Erythroblast (primary cell): ENCODE measurements at regions not wholly inside any gene's neighbourhood (a gene's known extent, or its start where the extent isn't known, plus 50 kb on each side); places are given as distances from the start of the nearest gene placed in this dataset.

ENCODE experiments used
- DNase-seq, 2 experiments: peaks; one replicate each; lab custom pipeline; 2025; lab: John Stamatoyannopoulos, UW
- GATA1 ChIP-seq: IDR thresholded peaks from 2 replicates; pipeline ENCODE4 v1.6.1; 2011; ENCODE audit warnings: low read depth, mild to moderate bottlenecking, control low read depth, low read length, moderate library complexity
- POLR2A ChIP-seq: IDR thresholded peaks from 2 replicates; pipeline ENCODE4 v1.6.1; 2011; ENCODE audit warnings: mild to moderate bottlenecking, low read length

DNA sequence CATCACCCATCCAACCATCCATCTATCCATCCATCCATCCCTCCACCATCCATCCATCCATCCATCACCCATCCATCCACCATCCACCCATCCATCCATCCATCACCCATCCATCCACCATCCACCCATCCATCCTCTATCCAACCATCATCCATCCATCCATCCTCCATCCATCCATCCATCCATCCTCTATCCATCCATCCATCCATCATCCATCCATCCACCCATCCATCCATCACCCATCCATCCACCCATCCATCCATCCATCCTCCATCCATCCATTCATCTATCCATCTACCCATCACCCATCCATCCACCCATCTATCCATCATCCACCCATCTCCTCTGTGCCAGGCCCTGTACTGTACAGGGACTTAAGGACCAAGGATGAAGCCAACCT lies 62.2 kb upstream of the WNT11 start:
- TF ChIP-seq GATA1 (no peak), POLR2A (no peak)
- no peak for DNase-seq

DNA sequence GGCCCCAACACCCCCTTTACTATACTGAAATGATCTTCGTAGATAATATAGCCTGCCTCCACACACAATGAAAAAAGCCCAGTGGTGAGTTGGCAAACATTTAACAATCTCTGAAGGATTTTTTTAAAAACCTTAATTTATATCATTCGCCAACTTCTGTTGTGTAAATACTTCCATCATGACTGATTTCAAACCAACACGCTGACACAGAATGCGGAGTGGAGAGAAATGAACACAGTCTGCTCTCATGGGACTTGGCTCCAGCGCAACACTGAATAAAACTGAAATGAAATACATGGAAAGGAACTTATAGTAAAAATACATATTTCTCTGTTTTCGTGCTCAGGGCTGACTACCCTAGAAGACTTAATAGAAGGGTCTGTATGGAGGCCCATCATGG lies 61.3 kb upstream of the WNT11 start:
- TF ChIP-seq POLR2A (no peak), GATA1 (no peak)
- no peak for DNase-seq

DNA sequence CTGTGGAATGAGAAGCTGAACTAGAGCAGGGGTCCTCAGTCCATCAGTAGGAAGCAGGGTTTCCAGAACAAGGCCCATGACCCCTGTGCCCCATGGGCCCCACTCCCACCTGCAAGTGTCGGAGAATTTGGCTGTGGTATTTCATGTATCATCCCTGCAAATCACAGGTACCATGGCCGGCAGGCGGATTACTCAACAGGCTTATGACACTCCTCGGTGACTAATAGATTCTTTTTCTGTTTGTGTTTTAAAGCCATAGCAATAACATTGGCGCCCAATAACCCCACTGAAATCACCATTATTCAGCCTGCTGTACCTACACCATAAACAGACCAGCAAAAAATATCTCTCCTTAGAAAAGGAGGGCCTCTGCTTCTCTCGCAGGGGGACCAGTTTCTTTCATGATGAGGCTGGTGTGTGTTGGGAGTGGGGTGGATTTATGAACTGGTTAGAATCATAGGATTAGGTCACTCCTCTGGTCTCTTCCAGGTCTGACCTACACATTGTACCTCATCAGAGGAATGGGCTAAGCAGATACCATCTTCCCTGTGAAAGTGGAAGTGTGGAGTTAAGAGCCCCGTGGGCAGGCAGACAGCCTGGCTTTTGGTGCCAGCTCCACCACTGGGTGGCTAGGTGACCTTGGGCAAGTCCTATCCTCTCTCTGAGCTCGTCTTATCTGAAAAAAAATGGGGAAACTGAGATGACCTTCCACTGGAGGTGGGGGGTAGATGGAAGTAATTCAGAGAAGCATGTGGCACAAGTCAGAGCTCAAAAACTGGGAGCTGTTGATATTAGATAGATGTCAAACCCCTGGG lies 60.2 kb upstream of the WNT11 start:
- no peak for DNase-seq
- TF ChIP-seq GATA1 (no peak), POLR2A (no peak)

DNA sequence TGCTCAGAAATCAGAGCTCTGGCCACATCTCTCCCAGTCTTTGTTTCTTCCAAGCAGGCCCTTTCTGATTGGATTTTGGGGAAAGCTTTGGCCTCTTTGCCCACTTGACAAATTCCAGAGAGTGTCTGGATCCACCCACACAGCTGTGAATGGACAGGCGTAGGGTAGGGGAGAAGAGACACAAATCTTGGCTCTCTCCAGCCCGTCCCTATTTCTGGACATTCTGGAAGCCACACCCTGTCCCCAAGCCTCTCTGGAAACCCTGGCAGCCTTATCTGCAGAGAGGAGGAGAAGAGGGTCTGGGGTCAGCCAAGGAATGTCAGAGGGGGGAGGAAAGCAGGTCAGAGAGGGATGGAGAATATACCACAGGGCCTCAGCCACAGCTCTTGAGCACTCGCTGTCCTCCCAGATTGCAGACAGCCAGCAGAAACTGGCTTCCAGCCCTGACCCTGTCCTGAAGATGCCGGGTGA lies 59.5 kb upstream of the WNT11 start:
- DNase-seq = no peak

DNA sequence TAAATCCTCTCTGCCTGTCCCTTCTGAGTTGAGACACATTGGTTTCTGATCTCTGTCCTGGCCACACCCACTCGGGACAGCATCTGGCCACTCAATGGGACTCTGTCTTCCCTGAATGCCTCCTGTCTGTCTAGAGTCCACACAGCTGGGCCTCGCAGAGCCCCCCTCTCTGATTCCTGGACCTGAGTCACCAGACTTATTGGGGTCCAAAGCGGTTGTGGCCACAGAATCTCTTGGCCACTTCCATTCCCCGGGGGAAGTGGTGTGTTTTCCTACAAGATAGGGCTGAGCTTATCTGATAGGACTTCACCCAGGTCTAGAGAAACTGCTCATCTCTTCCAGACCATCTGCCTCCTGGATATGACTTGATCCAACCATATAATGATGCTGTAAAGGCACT lies 57.4 kb upstream of the WNT11 start:
- no peak for TF ChIP-seq POLR2A
- TF ChIP-seq GATA1 = no peak
- peak in 1 of 2 experiments; percentile 12 for DNase-seq

More for the DNA sequence above, 59.5 kb upstream of the WNT11 start:
- TF ChIP-seq POLR2A = no peak
- TF ChIP-seq GATA1 = no peak

DNA sequence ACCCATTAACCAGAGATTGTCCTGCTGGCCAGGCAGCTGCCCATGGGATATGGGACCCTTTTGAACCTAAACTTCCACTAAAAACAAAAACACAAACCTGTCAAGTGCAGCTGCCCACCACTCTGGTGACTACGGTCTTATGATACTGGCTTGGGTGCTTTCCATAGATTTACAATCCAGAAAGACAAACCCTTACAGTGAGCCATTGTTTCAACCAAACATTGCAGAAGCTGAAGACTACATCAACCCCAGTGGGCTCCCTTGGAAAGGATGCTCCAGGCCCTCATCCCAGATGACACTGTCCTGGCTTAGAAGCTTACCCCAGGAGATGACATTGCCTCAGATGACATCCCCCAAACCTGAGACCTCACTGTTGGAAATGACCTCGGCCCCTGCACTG lies 56.9 kb upstream of the WNT11 start:
- TF ChIP-seq POLR2A = no peak
- no peak for TF ChIP-seq GATA1
- no peak for DNase-seq

DNA sequence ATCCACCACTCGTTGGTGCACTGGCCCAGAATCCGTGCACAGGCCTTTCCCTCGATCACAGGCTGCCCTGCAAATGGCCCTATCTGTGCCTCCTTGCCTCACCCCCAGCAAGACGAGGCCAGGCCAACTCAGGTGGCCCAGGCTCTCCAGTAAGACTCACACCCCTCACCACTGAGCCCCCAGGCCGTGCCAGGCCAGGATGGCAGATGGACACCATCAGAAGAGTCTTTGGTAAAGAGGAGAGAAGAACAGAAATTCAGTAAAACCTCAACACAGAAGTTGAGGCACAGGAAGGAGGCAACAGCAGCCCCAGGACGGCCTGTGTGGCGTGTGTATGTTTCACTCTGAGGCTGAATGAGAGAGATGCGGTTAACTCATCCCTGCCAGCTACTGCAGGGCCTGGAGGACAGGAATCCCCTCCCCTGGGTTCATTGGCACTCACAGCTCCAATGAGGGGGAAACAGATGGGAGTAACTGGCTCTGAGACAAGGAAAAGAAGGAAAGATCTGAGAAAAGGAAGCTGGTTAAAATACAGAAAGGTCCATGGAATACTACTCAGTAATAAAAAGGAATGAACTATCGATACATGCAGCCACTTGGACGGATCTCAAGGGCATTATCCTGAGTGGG lies 54.1 kb upstream of the WNT11 start:
- DNase-seq = no peak
- TF ChIP-seq GATA1 (no peak), POLR2A (no peak)

DNA sequence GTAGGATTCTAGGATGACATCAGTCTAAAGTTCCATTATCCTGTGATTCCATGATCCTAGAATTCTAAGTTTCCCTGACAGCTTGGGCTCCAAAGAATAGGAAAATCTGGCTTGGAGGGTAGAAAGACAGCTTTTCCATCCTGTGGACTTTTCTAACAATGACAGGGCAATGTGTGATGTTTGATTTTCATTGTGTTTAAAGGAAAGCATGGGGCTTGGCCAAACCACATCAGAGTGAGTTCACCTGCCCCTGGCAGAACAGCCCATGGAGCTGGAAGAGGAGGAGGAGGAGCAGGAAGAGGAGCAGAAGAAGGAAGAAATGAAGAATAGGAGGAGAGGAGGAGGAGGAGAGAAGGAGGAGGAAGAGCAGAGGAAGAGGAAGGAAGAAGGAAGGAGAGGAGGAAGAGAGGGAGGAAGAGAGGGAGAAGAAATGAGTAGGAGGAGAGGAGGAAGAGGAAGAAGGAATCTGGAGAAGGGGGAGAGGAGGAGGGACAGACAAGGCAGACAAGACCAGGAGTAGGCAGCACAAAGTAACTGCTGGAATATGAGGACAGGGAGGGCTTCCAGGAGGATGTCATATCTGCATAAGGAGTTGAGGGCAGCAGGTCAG lies 53.1 kb upstream of the WNT11 start:
- DNase-seq = no peak
- TF ChIP-seq GATA1 = no peak
- TF ChIP-seq POLR2A = no peak

DNA sequence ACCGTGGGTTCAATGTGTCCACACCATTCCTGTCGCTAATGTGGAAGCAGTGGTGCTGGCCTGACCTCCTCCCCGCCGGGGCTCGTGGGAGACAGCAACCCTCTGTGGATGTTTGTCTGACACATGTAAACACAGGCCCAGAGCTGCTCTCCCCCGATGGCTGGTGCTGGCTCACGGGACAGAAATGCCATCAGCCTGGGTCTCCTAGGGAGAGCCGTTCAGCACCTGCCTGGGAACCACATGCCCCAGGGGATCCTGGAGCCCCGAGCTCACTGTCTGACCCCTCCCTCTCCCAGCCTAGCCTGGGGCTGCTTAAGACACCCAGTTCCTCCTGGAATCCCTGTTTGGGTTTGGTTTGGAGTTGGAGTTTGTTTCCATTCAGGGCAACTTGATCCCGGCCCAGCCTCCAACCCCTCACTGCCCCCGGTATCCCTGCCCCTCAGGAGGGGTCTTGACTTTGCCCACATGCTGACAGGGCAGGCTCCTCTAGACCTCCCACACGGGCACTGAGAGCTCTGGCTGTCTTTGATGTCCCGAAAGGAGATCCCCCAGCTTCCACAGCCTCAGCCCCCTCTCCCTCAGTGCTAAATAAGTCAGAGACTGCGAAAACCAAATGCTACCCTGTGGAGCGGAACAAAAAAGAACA lies 50.9 kb upstream of the WNT11 start:
- TF ChIP-seq POLR2A (no peak), GATA1 (no peak)
- no peak for DNase-seq

DNA sequence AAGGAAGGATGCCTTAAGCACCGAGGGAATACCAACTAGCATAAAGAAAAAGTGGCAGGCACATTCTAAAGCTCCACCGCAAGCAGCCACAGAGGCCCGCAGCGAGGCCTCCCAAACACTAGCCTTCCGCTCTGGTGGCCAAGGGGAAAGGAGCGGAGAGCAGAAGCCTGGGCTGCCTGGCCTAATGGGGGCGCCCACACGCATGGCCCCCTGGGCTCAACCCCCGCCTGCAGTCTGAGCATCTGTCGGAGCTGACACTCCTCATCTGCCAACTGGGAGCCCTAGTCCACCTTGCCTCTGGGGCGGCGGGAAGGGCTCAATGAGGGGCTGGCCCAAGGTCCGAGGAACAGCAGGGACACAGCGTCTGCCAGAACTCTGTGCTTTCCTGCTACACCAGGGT lies 50.1 kb upstream of the WNT11 start:
- no peak for TF ChIP-seq POLR2A
- no peak for TF ChIP-seq GATA1
- no peak for DNase-seq
